Lower leg skin (tissue), 4 donors: ENCODE measurements at regions not wholly inside any gene's neighbourhood (a gene's known extent, or its start where the extent isn't known, plus 50 kb on each side); places are given as distances from the start of the nearest gene placed in this dataset.

Experiments
- DNase-seq, 2 donors: peaks; one replicate each; pipeline ENCODE4 v3.0.0-alpha.2; 2019; ENCODE audit warnings: low spot score in 2 of 2
- H3K4me3 ChIP-seq: fragments of 200-600 bp; sonication (generic); 2 replicates; pipeline ENCODE4 v1.5.1; 2017; ENCODE audit warnings: mild to moderate bottlenecking, low read depth; ENCODE audit not compliant: poor library complexity, severe bottlenecking
- CTCF ChIP-seq, 3 donors: fragments of 450-650 bp; IDR thresholded peaks; one replicate each; pipeline ENCODE4 v1.5.1; 2016; ENCODE audit warnings: antibody characterized with exemption in 3 of 3, mild to moderate bottlenecking in 3 of 3, moderate library complexity in 2 of 3
- POLR2A ChIP-seq, 2 donors: fragments of 450-650 bp; IDR thresholded peaks; one replicate each; pipeline ENCODE4 v1.6.1; 2016 to 2017; ENCODE audit warnings: antibody characterized with exemption in 2 of 2, mild to moderate bottlenecking in 1 of 2, moderate library complexity in 1 of 2
- WGBS, 2 donors: methylation state at CpG; one replicate each; pipeline ENCODE4 v1.1.5; 2018; 5-methylcytosine and 5-hydroxymethylcytosine counted together
- intact Hi-C: fragments of 100-400 bp; cut with DNase I; formaldehyde crosslinking; loops from one replicate; pipeline ENCODE4 v1.15.0; 2023; ENCODE audit warnings: low total_unique reads

- H3K4me3 ChIP-seq: no peak overlapping the region
- 36 to 52% methylated on average over 1 of the region's 1 CpG for WGBS, 2 donors
- intact Hi-C loops: no loop called here
- TF ChIP-seq CTCF (IDR thresholded peaks at IDR 0.05): no peak
- TF ChIP-seq POLR2A (IDR thresholded peaks at IDR 0.05): no peak
- DNase-seq: no peak
Observed at GRCh38 chr16:73415286-73415685, 367.4 kb upstream of the ZFHX3 start.

- peak in 1 of 2 donors; percentile 15 for DNase-seq
- H3K4me3 ChIP-seq: no peak overlapping the region
- TF ChIP-seq POLR2A (IDR thresholded peaks at IDR 0.05) (no peak), CTCF (IDR thresholded peaks at IDR 0.05) (no peak)
- intact Hi-C loops: no loop called here
- WGBS, 2 donors: 81 to 83% methylated on average over 5 of the region's 5 CpGs
Observed at GRCh38 chr16:73414638-73415037, 366.7 kb upstream of the ZFHX3 start.

GRCh38 chr16:73413830-73414190 is 365.9 kb upstream of the ZFHX3 start:
- TF ChIP-seq CTCF (IDR thresholded peaks at IDR 0.05): no peak
- TF ChIP-seq POLR2A (IDR thresholded peaks at IDR 0.05): no peak
- intact Hi-C loops: no loop called here
- WGBS, 2 donors: 82 to 100% methylated on average over 1 of the region's 1 CpG
- H3K4me3 ChIP-seq: no peak overlapping the region
- no peak for DNase-seq

- WGBS, 2 donors: 80 to 85% methylated on average over 6 of the region's 6 CpGs
- peak in 1 of 2 donors; percentile 29 for DNase-seq
- H3K4me3 ChIP-seq: no peak overlapping the region
- no peak for TF ChIP-seq CTCF (IDR thresholded peaks at IDR 0.05)
- no peak for TF ChIP-seq POLR2A (IDR thresholded peaks at IDR 0.05)
- intact Hi-C loops: no loop called here
Observed at GRCh38 chr16:73413091-73413829, 365.3 kb upstream of the ZFHX3 start.

- DNase-seq: peak in 1 of 2 donors; percentile 14
- intact Hi-C loops: no loop called here
- TF ChIP-seq CTCF (IDR thresholded peaks at IDR 0.05): no peak
- no peak for TF ChIP-seq POLR2A (IDR thresholded peaks at IDR 0.05)
- no peak overlapping the region for H3K4me3 ChIP-seq
- WGBS, 2 donors: 80 to 82% methylated on average over 7 of the region's 7 CpGs
Observed at GRCh38 chr16:73412416-73412815, 364.5 kb upstream of the ZFHX3 start.

GRCh38 chr16:73408716-73409115 is 360.8 kb upstream of the ZFHX3 start:
- H3K4me3 ChIP-seq: no peak overlapping the region
- TF ChIP-seq CTCF (IDR thresholded peaks at IDR 0.05) (no peak), POLR2A (IDR thresholded peaks at IDR 0.05) (no peak)
- WGBS, 2 donors: 66 to 83% methylated on average over 6 of the region's 6 CpGs
- DNase-seq: no peak
- intact Hi-C loops: no loop called here
